ENCODE measurements at regions not wholly inside any gene's neighbourhood (a gene's known extent, or its start where the extent isn't known, plus 50 kb on each side); places are given as distances from the start of the nearest gene placed in this dataset.

GRCh38 chr7:114225784-114226183 lies 188.8 kb upstream of the FOXP2 start:
- Histone ChIP-seq H3K23ac (ENCODE audit: insufficient read length, low read depth, low read length) (no peak overlapping the region), H4K91ac (ENCODE audit: insufficient read length, low read depth, low read length) (no peak overlapping the region), H2AFZ (ENCODE audit: low read length) (no peak overlapping the region), H3K14ac (ENCODE audit: insufficient read depth, low read length) (no peak overlapping the region), H3K4me1 (ENCODE audit: insufficient read depth, low read length) (no peaks in the 10 kb centered on the region), H4K5ac (ENCODE audit: insufficient read length, low read depth, low read length) (no peak overlapping the region), H3K4me2 (ENCODE audit: insufficient read depth, insufficient read length, low read length) (no peak overlapping the region), H2BK20ac (ENCODE audit: low read depth, low read length, poor library complexity, severe bottlenecking) (no peak overlapping the region), H3K4ac (ENCODE audit: low read depth, low read length) (no peak overlapping the region), H3T11ph (ENCODE audit: low read length) (no peak overlapping the region), H3K79me2 (ENCODE audit: insufficient read depth, low read length) (no peaks in the 10 kb centered on the region), H3K23me2 (ENCODE audit: insufficient read length, low read depth, low read length, poor library complexity, severe bottlenecking) (no peaks in the 10 kb centered on the region), H2BK5ac (ENCODE audit: insufficient read length, low read length) (no peak overlapping the region), H4K20me1 (ENCODE audit: control insufficient read depth, insufficient read depth, insufficient read length) (no peaks in the 10 kb centered on the region), H2BK15ac (ENCODE audit: low read depth, low read length) (no peak overlapping the region), H3K27me3 (ENCODE audit: insufficient read depth, low read length) (no peaks in the 10 kb centered on the region), H2AK5ac (ENCODE audit: insufficient read length, low read length) (no peak overlapping the region), H3K9me3 (ENCODE audit: control insufficient read depth, low read depth, low read length) (no peaks in the 10 kb centered on the region), H3K9ac (ENCODE audit: extremely low read depth, insufficient read length, low read length) (no peak overlapping the region), H2BK12ac (ENCODE audit: insufficient read length, low read depth, low read length) (no peak overlapping the region), H3K56ac (ENCODE audit: insufficient read length, low read depth, low read length) (no peak overlapping the region), H3K18ac (ENCODE audit: insufficient read length, low read depth, low read length) (no peak overlapping the region), H3K27ac (ENCODE audit: insufficient read length, low read depth, low read length) (no peak overlapping the region), H2BK120ac (ENCODE audit: low read depth, low read length, poor library complexity, severe bottlenecking) (no peak overlapping the region), H3K79me1 (ENCODE audit: insufficient read depth, low read depth, low read length, poor library complexity, severe bottlenecking) (no peaks in the 10 kb centered on the region), H4K8ac (replicated peaks; ENCODE audit: insufficient read length, low read depth, low read length) (no peak overlapping the region)
- DNase-seq = no peak
- Mint-ChIP-seq H3K9me3 (no peaks in the 10 kb centered on the region), H3K4me3 (no peak overlapping the region), H3K27ac (no peak overlapping the region), H3K4me1 (no peaks in the 10 kb centered on the region), H3K27me3 (ENCODE audit: low read depth) (no peaks in the 10 kb centered on the region), H3K36me3 (ENCODE audit: insufficient read depth in 1 of 3, low read depth in 3 of 3) (no peaks in the 10 kb centered on the region)
- TF ChIP-seq, protein P1, sequence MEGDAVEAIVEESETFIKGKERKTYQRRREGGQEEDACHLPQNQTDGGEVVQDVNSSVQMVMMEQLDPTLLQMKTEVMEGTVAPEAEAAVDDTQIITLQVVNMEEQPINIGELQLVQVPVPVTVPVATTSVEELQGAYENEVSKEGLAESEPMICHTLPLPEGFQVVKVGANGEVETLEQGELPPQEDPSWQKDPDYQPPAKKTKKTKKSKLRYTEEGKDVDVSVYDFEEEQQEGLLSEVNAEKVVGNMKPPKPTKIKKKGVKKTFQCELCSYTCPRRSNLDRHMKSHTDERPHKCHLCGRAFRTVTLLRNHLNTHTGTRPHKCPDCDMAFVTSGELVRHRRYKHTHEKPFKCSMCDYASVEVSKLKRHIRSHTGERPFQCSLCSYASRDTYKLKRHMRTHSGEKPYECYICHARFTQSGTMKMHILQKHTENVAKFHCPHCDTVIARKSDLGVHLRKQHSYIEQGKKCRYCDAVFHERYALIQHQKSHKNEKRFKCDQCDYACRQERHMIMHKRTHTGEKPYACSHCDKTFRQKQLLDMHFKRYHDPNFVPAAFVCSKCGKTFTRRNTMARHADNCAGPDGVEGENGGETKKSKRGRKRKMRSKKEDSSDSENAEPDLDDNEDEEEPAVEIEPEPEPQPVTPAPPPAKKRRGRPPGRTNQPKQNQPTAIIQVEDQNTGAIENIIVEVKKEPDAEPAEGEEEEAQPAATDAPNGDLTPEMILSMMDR (conservative IDR thresholded peaks at IDR 0.05) = no peak
